ENCODE measurements at regions not wholly inside any gene's neighbourhood (a gene's known extent, or its start where the extent isn't known, plus 50 kb on each side); places are given as distances from the start of the nearest gene placed in this dataset.
A peak's percentile ranks its signal among the peaks of the same experiment; 100 is the strongest.
"Not testable (repeated sequence)": the region's sequence is repeated elsewhere in the genome, so short reads cannot be mapped to it uniquely, and the experiment has no call there.

DNA sequence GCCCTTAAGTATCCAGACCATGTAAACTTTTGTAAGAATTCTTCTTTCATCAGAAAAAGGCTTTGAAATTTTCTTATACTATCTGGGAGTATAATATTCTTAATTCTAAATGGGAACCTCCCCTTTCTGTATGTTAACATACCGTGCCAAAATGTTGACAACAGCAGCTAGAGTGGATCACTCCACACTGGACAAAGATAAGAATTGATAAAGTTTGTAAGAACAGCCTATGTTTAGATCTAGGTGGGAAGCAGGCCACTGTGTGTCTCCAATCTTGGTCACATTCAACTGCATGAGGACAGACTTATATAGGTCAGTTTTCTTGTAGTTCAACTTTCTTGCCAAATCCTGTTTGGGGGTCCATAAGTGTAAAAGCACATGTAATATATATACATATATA lies 235.7 kb downstream of the RPIA start:
- DNase-seq: no peak

DNA sequence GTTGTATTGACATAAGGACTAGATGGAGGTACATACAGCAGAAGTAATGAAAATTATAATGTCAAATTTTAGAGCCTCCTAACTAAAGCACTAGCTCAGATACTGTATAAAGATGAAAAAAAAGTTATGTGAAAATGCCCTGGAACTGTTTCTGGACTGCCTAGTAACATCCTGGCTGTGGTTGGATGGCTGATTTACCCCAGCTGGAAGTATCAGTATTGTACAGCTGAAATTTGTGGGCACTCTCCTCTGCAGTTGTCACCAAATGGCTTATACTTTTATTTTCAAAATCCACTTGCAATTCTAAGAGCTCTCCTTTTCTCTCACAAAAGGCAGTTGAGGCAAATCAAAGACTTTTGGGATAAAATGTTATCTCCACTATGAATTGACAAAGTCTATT lies 239.2 kb downstream of the RPIA start:
- DNase-seq: no peak

DNA sequence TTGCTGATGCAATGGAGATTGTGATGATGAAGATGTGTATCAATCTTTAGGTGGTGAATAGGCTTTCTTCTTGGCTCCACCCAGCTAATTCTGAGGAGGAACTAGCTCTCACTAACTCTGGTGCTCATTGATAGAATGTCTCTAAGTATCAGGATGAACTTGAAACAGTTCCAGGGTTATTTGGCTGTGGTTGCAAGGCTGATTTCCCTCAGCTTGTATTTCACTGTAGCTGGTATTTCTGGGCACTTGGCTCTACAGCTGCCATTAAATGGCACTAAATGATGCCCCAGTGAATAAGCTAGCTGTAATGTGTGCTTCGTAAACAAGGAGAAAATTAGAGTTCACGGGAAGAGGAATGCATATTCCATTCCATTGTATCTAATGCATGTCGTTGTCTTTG lies 241.2 kb downstream of the RPIA start:
- DNase-seq: no peak

DNA sequence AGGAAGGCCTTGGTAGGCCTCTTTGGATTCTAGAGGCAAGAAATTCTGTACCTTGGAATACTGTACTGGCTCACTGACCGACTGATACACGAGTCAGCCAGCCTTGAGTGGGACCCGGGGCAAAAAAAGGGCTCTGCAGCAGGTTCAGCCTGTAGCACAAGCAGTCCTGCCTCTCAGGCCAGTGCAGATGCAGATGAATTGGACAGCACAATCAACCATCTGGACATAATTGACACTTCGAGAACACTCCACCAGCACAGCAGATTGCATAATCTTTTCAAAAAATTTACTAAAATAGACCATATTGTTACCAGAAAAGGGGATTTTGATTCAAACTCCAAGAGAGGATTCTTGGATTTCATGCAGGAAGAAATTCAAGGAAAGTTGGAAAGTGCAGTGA lies 241.6 kb downstream of the RPIA start:
- DNase-seq: no peak

DNA sequence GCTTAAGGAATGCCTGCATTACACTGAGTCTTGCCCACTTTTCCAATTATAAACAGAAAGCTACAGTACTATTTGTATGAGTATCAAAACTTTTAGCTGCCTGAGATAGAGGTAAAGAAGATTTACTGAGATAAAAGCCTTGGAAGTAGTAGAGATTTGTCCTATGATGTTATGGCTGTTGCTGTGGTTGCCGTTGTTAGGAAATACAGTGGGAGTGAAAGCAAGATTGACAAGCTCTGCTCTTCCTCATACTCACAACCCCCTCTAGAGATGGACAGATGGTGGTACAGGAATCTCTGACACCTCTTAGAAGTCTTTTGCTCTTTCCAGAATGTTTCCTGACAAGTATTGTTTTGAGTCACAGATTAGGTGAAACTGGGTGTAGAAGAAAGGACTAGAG lies 242.5 kb downstream of the RPIA start:
- peak; percentile 28 for DNase-seq

DNA sequence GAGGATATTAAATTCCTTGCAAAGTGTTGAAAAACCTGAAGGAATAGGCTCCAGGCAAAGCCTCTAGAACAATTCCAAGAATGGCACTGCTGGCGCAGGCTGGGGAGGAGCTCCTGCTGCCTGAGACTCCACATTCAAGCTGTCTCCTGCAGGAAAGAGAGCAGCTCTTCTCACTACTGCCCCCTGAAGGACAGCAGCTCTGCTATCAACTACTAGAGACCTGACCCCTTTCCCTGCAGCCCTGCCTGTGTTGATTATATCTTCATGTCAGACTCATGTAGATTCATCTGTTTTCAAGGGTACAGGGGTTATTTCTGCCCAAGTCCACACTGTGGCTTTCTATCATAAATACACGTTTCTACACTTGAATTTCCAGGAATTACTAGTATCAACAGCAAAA lies 249.7 kb downstream of the RPIA start:
- DNase-seq: peak; percentile 35

DNA sequence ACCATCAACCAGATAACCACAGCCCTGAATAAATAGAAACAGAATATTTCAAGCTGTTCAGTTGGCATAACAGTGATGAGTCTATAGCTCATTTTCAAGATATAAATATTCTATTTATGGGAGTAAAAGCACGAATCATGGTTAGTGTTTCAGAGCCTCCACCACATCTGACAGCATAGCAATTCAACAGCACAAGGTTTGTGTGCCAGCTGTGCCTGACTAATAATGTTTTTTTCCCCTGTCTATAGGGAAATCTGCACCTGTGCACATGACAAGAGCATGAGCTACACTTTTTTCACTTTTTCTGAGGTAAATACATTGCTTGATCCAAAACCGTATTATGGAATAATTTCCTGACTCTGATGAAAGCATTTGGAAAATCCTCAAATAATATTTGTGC lies 251.3 kb downstream of the RPIA start:
- DNase-seq: no peak

DNA sequence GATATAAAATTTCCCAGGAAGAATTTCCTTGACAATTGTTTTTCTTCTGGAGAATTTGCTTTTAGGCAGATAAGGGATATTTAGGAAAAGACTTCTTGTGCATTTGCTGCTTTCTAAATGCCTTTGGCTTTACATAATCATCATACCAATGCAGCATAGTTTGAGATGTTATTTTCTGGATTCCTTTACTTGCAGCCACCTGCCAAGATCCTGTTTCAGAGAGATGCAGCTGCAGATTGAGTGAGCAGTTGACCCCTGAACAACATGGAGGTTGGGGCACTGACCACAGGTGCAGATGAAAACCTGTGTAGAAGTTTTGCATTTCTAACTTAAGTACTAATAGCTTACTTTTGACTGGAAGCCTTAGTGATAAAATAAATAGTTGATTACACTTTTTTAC lies 257.9 kb downstream of the RPIA start:
- DNase-seq: no peak

DNA sequence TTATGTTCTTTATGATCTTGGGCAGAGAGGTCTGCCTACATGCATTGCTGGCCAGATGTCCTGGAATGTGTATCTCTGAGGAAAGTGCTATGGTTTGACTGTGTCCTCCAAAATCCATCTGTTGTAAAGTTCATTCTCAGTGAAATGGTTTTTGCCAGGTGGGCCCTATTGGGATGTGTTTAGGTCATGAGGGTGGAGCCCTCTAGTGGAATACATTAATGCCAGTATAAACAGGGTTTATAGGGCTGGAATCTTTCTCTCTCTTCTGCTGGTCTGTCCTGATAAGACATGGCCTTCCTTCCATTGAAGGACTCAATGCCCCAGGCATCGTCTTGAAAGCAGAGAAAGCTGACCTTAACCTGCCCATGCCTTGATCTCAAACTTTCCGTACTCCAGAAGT lies 258.5 kb downstream of the RPIA start:
- DNase-seq: peak; percentile 12

DNA sequence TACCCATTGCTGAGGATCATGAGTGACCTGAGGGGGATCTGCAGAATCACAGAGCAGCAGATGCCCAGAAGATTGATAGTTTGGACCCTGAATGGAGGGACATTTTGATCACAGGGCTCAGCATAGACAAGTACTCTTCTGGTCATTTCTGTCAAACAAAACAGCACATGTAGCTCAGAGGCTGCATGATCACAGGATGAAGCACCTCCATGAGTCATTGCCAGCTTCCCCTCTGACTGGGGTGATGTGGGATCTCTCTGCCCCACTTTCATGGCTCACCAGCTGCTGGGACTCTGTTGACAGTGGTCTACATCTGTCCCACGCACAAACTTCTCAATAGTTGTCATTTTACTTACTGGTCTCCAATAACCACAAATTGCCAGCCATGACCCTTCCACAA lies 264.1 kb downstream of the RPIA start:
- no peak for DNase-seq

DNA sequence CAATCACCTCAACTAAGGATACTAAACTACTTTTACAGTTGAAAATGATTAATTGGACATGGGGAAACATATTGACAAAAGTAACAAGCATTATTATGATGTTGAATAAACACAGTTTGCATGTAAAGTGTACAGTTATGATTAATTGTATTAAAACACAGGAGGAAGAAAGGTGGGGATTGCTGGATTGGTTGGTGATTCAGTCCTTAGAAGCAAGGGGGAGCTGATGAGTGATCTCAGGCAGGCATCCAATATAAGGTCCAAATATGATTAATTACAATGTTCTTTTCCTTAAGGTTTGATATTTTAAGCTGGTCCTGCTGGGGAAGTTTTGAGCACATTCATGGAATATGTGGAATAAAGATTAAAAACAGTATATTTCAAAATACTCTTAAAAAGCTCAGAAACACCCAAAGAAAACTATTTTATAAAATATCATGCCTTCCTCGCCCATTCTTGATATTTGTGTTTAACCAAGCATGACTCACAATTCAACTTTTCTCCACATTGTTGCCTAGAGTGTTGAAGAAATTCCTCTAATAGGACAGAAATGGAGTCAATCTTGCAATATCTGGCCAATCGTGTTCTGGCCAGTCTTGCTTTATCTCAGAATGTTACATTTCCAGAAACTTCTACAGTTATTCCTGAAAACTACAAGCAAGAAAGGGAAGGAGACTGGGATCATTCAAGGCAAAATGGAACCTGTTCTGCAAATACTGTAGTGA lies 268.2 kb downstream of the RPIA start:
- no peak for DNase-seq

DNA sequence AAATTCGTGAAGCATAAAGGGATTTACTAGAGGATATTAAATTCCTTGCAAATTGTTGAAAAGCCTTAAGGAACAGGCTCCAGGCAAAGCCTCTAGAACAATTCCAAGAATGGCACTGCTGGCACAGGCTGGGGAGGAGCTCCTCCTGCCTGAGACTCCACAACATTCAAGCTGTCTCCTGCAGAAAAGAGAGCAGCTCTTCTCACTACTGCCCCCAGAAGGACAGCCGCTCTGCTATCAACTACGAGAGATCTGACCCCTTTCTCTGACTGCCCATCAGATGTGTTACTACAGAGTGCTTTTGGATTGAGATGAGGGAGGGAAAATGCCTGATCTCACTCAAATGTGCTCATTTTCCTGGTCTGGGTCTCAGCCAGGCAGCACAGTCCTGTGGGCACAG lies 269.9 kb downstream of the RPIA start:
- DNase-seq: not testable (repeated sequence)

DNA sequence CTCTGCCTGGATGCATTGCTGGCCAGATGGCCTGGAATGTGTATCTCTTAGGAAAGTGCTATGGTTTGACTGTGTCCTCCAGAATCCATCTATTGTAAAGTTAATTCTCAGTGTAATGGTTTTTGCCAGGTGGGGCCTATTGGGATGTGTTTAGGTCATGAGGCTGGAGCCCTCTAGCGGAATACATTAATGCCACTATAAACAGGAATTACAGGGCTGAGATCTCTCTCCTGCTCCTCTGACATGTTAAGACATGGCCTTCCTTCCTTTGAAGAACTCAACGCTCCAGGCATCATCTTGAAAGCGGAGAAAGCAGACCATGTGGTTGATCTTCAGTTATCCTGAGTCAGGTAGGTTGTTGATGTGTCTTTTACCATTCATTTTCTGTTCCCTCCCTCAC lies 276.4 kb downstream of the RPIA start:
- DNase-seq: no peak

DNA sequence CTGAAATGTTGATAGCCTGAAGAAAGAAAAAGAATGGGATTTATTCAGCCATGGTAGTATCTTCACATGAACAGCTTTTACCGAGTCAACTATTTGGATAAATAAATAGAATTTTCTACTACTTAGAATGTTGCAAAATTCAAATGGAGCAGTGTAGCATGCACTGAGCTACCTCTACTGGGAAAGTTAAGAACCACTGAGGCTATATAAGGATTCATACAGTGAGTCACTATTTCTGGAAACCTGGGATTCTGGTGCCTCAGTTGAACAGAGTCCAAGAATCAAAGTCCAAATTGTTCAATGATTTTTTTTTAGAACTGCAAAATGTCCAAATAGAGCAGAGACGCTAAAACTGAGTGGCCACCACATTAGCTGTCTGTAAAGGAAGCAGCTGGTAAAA lies 286.5 kb downstream of the RPIA start:
- not testable (repeated sequence) for DNase-seq

DNA sequence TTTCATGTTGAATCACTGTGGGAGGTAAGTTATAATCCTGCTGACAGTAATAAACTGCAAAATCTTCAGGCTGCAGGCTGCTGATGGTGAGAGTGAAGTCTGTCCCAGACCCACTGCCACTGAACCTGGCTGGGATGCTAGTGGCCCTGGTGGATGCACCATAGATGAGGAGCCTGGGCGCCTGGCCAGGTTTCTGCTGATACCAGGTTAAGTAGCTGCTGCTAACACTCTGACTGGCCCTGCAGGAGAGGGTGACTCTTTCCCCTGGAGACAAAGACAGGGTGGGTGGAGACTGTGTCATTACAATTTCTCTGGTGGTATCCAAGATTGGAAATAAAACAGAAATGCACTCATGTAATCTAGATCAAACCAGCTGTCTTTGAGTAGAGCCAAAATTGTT lies 287.0 kb downstream of the RPIA start:
- DNase-seq: not testable (repeated sequence)

DNA sequence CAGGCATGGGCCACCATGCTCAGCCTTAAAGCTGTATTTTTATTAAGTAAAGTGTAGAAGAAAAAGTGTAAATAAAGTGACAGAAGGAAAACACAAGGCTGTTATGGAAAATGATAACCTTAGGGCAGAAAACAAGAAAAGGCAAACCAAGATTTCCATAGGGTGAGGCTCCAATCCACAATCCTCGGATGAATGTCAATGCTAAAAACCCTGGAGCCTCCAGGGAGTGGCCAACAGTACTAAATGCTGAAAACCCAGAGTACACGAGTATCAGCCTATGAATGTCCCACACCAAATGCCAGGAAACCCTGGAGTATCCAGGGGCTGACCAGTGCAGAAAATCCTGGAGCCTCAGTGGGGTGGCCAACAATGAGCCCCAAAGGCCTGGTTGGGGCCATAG lies 292.6 kb downstream of the RPIA start:
- not testable (repeated sequence) for DNase-seq

DNA sequence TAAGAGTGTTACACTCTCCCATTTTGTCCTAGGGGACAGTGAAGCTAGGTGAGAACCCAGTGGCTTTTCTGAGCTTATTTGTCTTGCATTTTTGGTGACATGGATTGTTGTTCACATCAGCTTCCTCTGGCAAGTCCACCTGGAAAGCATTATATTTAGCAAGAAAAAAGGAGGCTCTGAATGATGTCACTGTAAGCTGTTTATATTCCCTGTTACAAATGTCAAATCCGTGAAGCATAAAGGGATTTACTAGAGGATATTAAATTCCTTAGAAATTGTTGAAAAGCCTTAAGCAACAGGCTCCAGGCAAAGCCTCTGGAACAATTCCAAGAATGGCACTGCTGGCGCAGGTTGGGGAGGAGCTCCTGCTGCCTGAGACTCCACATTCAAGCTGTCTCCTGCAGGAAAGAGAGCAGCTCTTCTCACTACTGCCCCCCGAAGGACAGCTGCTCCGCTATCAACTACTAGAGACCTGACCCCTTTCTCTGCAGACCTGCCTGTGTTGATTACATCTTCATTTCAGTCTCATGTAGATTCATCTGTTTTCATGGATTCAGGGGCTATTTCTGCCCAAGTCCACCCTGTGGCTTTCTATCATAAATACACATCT lies 295.4 kb downstream of the RPIA start:
- DNase-seq: not testable (repeated sequence)

DNA sequence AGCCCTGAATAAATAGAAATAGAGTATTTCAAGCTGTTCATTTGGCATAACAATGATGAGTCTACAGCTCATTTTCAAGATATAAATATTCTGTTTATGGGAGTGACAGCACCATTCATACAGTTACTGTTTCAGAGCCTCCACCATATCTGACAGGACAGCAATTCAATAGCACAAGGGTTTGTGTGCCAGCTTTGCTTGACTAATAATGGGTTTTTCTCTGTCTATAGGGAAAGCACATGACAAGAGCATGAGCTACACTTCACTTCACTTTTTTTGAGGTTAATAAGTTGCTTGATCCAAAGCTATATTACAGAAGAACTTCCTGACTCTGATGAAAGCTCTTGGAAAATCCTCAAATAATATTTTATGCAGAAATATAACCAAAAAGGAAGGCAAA lies 297.1 kb downstream of the RPIA start:
- peak; percentile 4 for DNase-seq

DNA sequence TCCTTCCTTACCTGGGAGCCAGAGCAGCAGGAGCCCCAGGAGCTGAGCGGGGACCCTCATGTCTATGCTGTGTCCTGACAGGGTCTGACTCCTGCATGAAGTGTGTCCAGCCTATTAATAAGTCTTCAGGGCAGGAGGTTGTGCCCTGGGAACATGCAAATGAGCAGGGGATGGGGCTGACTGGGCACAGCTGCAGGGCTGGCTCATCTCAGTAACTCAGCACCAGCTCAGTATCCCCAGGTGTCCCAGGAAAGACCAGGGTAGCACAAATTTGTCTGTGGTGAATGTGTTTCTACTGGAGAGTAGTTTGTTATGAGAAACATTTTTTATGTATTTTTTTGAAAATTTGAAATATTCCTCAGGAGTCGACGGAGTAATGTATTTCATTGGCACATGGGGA lies 301.3 kb downstream of the RPIA start:
- DNase-seq: not testable (repeated sequence)

DNA sequence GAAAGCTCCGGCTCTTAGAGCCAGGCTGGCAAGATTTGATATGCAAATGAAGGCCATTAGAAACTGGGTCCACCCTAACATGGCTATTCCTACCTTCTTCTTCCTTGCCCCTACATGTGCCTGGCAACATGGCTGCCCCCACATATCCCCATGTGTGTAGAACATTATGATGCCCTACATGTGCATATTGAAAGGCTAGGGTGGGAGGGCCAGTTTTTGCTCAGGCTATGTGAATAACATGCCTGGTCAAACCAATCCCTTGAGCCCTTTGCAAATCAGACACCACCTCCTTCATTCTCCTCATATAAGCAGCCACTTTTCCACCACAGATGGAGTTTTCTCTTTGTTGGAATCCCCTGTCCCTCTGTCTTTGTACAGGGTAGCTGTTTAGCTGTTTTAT lies 303.4 kb downstream of the RPIA start:
- DNase-seq: not testable (repeated sequence)

DNA sequence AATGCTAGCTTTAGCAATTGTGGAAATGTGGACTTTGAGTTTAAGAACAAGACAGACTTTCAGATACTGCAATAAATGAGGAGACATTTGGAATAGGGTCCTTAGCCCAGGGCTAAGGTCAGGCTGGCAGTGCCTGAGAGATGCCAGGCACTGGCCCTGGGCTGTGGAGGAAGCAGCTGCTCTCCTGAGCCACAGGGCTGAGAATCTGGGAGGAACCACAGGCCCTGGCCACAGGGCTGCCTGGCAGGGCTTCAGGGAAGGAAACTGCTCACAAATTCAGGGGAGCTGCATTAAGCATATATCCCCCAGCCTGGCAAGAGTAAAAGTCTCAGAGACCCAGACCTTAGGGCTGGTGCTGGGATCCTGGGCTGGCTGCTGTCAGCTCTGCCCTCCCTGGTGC lies 305.1 kb downstream of the RPIA start:
- DNase-seq: not testable (repeated sequence)

DNA sequence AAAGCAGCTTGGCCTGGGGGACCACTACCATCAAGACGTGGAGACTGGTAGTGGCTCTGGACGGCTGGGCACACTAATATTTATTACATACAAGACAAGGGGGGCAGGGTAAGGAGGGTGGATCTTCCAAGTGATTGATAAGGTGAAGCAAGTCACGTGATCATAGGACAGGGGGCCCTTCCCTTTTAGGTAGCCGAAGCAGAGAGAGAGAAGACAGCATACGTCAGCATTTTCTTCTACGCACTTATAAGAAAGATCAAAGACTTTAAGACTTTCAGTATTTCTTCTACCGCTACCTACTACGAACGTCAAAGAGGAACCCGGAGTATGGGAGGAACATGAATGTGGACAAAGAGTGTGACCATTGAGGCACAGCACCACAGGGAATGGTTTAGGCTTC lies 307.9 kb downstream of the RPIA start:
- DNase-seq: no peak

DNA sequence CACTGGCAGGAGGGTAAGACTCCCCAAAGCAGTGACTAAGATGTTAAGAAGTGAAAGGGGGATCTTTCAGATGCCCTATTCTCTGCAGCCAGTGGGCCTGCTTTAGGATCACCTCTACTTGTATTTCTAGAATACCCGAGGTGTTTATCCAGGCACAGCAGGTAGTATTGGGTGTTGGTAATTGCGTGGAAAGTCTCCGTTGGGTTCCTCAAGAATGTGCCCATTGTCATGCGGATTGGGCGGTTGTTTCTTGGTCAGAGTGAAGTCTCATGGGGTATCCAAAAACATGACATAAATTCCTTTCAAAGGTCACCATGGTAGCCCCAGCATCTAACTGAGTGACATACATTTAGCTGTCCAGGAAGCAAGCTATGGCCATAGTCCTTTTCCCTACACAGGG lies 308.8 kb downstream of the RPIA start:
- DNase-seq: no peak

DNA sequence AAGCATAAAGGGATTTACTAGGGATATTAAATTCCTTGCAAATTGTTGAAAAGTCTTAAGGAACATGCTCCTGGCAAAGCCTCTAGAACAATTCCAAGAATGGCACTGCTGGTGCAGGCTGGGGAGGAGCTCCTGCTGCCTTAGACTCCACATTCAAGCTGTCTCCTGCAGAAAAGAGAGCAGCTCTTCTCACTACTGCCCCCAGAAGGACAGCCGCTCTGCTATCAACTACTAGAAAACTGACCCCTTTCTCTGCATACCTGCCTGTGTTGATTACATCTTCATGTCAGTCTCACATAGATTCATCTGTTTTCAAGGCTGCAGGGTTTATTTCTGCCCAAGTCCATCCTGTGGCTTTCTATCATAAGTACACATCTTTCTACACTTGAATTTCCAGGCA lies 312.8 kb downstream of the RPIA start:
- not testable (repeated sequence) for DNase-seq

DNA sequence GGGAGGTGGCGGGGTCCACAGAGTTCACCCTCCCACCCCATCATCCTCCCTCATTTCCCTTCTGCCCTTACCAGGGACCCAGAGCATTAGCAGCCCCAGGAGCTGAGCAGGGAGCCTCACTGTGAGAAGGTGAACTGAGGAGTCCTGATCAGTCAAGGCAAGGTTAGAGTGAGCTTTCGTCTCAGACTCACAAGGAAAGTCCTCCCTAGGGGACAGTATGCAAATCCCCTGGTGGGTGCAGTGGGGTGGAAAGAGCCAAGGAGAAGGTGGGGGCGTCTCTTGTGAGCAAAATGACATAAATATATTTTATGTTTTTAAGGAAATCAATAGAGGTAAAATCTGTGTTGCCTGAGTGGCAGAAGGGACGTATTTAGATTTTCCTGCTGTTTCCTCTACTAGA lies 329.1 kb downstream of the RPIA start:
- not testable (repeated sequence) for DNase-seq
